ENCODE measurements at regions not wholly inside any gene's neighbourhood (a gene's known extent, or its start where the extent isn't known, plus 50 kb on each side); places are given as distances from the start of the nearest gene placed in this dataset.

DNA sequence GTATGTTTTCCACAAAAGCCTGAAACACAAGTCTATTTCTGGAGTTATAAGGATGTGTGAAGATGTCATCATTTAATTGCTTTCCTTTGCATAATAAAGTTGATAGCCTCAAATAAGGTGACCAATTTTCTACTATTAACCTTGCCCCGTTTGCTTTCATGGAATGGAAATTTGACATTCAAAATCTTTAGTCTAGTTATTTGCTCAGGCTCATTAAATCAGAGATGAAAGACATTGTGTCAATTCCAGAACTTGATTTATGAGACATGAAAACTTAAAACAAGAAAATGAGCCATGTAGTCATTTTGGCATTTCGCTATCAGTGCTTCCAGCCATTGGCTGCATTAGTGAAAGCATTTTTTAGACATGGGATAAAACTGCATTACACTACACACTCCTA is 91.5 kb upstream of the ZSWIM2 start:
- H4K12ac ChIP-seq (ENCODE audit: low read depth, low read length), result no peak overlapping the region
- H3K4me1 ChIP-seq (ENCODE audit: control insufficient read depth in 1 of 2, insufficient read depth in 2 of 2, low read length in 2 of 2), result no peaks in the 10 kb centered on the region
- H2AFZ ChIP-seq (ENCODE audit: insufficient read depth, low read length, poor library complexity), result no peak overlapping the region
- H2BK12ac ChIP-seq (ENCODE audit: low read length), result no peak overlapping the region
- no peak overlapping the region for H3K4me2 ChIP-seq (ENCODE audit: low read length)
- no peaks in the 10 kb centered on the region for H3K36me3 ChIP-seq (ENCODE audit: control insufficient read depth in 1 of 2, insufficient read depth in 2 of 2, low read length in 2 of 2)
- H3K9ac ChIP-seq (ENCODE audit: low read length), result no peak overlapping the region
- H3K18ac ChIP-seq (ENCODE audit: low read length), result no peak overlapping the region
- H3K4me3 ChIP-seq (ENCODE audit: low read depth, low read length), result no peak overlapping the region
- no peak overlapping the region for H3K4ac ChIP-seq (ENCODE audit: low read depth, low read length)
- no peak overlapping the region for H2BK120ac ChIP-seq (ENCODE audit: insufficient read depth, low read length, poor library complexity)
- no peaks in the 10 kb centered on the region for H3K9me3 ChIP-seq (ENCODE audit: insufficient read depth, low read depth, low read length)
- H4K91ac ChIP-seq (ENCODE audit: low read depth, low read length), result no peak overlapping the region
- no peak for DNase-seq
- H4K8ac ChIP-seq (ENCODE audit: low read depth, low read length), result no peak overlapping the region
- no peak overlapping the region for H3K27ac ChIP-seq (ENCODE audit: low read depth, low read length)
- H2AK5ac ChIP-seq (ENCODE audit: low read length), result no peak overlapping the region
- H3K14ac ChIP-seq (ENCODE audit: low read length), result no peak overlapping the region
- no peak overlapping the region for H3K23ac ChIP-seq (ENCODE audit: low read length)
- no peaks in the 10 kb centered on the region for H3K27me3 ChIP-seq (ENCODE audit: insufficient read depth, low read length)
- H3K79me1 ChIP-seq (ENCODE audit: low read length), result no peaks in the 10 kb centered on the region
- H2BK5ac ChIP-seq (ENCODE audit: low read depth, low read length, poor library complexity), result no peak overlapping the region
- no peaks in the 10 kb centered on the region for H3K79me2 ChIP-seq (ENCODE audit: control insufficient read depth, insufficient read depth, low read length, poor library complexity)
- no CpG with 5 or more reads among the region's 2 CpGs for WGBS (ENCODE audit: extremely low coverage, insufficient coverage, insufficient read length)

- H2BK5ac ChIP-seq (ENCODE audit: low read depth, low read length, poor library complexity), result no peak overlapping the region
- H3K36me3 ChIP-seq (ENCODE audit: control insufficient read depth in 1 of 2, insufficient read depth in 2 of 2, low read length in 2 of 2), result no peaks in the 10 kb centered on the region
- no peaks in the 10 kb centered on the region for H3K27me3 ChIP-seq (ENCODE audit: insufficient read depth, low read length)
- H3K79me2 ChIP-seq (ENCODE audit: control insufficient read depth, insufficient read depth, low read length, poor library complexity), result no peaks in the 10 kb centered on the region
- no peak overlapping the region for H3K4ac ChIP-seq (ENCODE audit: low read depth, low read length)
- H3K4me3 ChIP-seq (ENCODE audit: low read depth, low read length), result no peak overlapping the region
- H3K9ac ChIP-seq (ENCODE audit: low read length), result no peak overlapping the region
- no peak overlapping the region for H3K4me2 ChIP-seq (ENCODE audit: low read length)
- H3K23ac ChIP-seq (ENCODE audit: low read length), result no peak overlapping the region
- H4K12ac ChIP-seq (ENCODE audit: low read depth, low read length), result no peak overlapping the region
- DNase-seq, result no peak
- no peak overlapping the region for H3K14ac ChIP-seq (ENCODE audit: low read length)
- H3K79me1 ChIP-seq (ENCODE audit: low read length), result no peaks in the 10 kb centered on the region
- H2AK5ac ChIP-seq (ENCODE audit: low read length), result no peak overlapping the region
- no peaks in the 10 kb centered on the region for H3K4me1 ChIP-seq (ENCODE audit: control insufficient read depth in 1 of 2, insufficient read depth in 2 of 2, low read length in 2 of 2)
- H4K91ac ChIP-seq (ENCODE audit: low read depth, low read length), result no peak overlapping the region
- no peak overlapping the region for H3K18ac ChIP-seq (ENCODE audit: low read length)
- H4K8ac ChIP-seq (ENCODE audit: low read depth, low read length), result no peak overlapping the region
- H2BK12ac ChIP-seq (ENCODE audit: low read length), result no peak overlapping the region
- no peaks in the 10 kb centered on the region for H3K9me3 ChIP-seq (ENCODE audit: insufficient read depth, low read depth, low read length)
- no peak overlapping the region for H2BK120ac ChIP-seq (ENCODE audit: insufficient read depth, low read length, poor library complexity)
- H2AFZ ChIP-seq (ENCODE audit: insufficient read depth, low read length, poor library complexity), result no peak overlapping the region
- no CpG with 5 or more reads among the region's 4 CpGs for WGBS (ENCODE audit: extremely low coverage, insufficient coverage, insufficient read length)
- H3K27ac ChIP-seq (ENCODE audit: low read depth, low read length), result no peak overlapping the region
Measured at GRCh38 chr2:186934420-186934819, 85.5 kb upstream of the ZSWIM2 start.

- Histone ChIP-seq H3K23ac (ENCODE audit: low read length) (no peak overlapping the region), H4K91ac (ENCODE audit: low read depth, low read length) (no peak overlapping the region), H3K79me1 (ENCODE audit: low read length) (no peaks in the 10 kb centered on the region), H3K36me3 (ENCODE audit: control insufficient read depth in 1 of 2, insufficient read depth in 2 of 2, low read length in 2 of 2) (no peaks in the 10 kb centered on the region), H2BK120ac (ENCODE audit: insufficient read depth, low read length, poor library complexity) (no peak overlapping the region), H3K4me1 (ENCODE audit: control insufficient read depth in 1 of 2, insufficient read depth in 2 of 2, low read length in 2 of 2) (no peaks in the 10 kb centered on the region), H3K27ac (ENCODE audit: low read depth, low read length) (no peak overlapping the region), H3K4ac (ENCODE audit: low read depth, low read length) (no peak overlapping the region), H3K9me3 (ENCODE audit: insufficient read depth, low read depth, low read length) (no peaks in the 10 kb centered on the region), H2AFZ (ENCODE audit: insufficient read depth, low read length, poor library complexity) (no peak overlapping the region), H2BK5ac (ENCODE audit: low read depth, low read length, poor library complexity) (no peak overlapping the region), H2BK12ac (ENCODE audit: low read length) (no peak overlapping the region), H4K12ac (ENCODE audit: low read depth, low read length) (no peak overlapping the region), H3K4me3 (ENCODE audit: low read depth, low read length) (no peak overlapping the region), H2AK5ac (ENCODE audit: low read length) (no peak overlapping the region), H3K27me3 (ENCODE audit: insufficient read depth, low read length) (no peaks in the 10 kb centered on the region), H3K18ac (ENCODE audit: low read length) (no peak overlapping the region), H3K4me2 (ENCODE audit: low read length) (no peak overlapping the region), H3K14ac (ENCODE audit: low read length) (no peak overlapping the region), H3K79me2 (ENCODE audit: control insufficient read depth, insufficient read depth, low read length, poor library complexity) (no peaks in the 10 kb centered on the region), H3K9ac (ENCODE audit: low read length) (no peak overlapping the region), H4K8ac (ENCODE audit: low read depth, low read length) (no peak overlapping the region)
- no peak for DNase-seq
Measured at GRCh38 chr2:186927867-186928191, 78.9 kb upstream of the ZSWIM2 start.

DNA sequence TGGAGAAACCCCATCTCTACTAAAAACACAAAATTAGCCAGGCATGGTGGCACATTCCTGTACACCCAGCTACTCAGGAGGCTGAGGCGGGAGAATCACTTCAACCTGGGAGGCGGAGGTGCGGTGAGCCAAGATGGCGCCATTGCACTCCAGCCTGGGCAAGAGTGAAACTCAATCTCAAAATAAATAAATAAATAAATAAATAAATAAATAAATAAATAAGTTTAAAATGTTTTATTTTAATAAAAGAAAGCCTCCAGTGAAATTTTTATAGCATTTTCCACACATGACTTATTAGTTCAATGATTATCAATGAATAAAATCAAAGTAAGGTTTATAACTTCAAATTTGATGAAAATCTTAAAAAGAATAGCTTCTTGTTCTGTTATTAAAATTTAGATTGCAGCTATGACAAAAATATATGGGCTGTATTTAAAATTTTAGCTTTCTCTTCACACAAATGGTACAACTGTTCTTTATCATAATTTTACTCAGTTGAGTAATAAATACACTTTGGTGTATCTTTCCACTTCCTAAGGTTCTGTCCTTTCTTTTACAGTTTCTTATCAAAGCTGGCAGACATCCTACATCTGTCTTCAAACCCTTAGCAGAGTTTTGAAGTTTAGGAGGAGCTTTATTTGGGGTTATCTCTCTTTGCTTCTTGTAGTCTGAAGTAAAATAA is 78.4 kb upstream of the ZSWIM2 start:
- no peaks in the 10 kb centered on the region for H3K27me3 ChIP-seq (ENCODE audit: insufficient read depth, low read length)
- no peaks in the 10 kb centered on the region for H3K79me2 ChIP-seq (ENCODE audit: control insufficient read depth, insufficient read depth, low read length, poor library complexity)
- DNase-seq, result no peak
- no peaks in the 10 kb centered on the region for H3K79me1 ChIP-seq (ENCODE audit: low read length)
- H2BK5ac ChIP-seq (ENCODE audit: low read depth, low read length, poor library complexity), result no peak overlapping the region
- H2AFZ ChIP-seq (ENCODE audit: insufficient read depth, low read length, poor library complexity), result no peak overlapping the region
- H3K18ac ChIP-seq (ENCODE audit: low read length), result no peak overlapping the region
- no peaks in the 10 kb centered on the region for H3K9me3 ChIP-seq (ENCODE audit: insufficient read depth, low read depth, low read length)
- H3K23ac ChIP-seq (ENCODE audit: low read length), result no peak overlapping the region
- H3K14ac ChIP-seq (ENCODE audit: low read length), result no peak overlapping the region
- H3K36me3 ChIP-seq (ENCODE audit: control insufficient read depth in 1 of 2, insufficient read depth in 2 of 2, low read length in 2 of 2), result no peaks in the 10 kb centered on the region
- no peak overlapping the region for H4K8ac ChIP-seq (ENCODE audit: low read depth, low read length)
- H3K4ac ChIP-seq (ENCODE audit: low read depth, low read length), result no peak overlapping the region
- no peak overlapping the region for H3K9ac ChIP-seq (ENCODE audit: low read length)
- H3K4me2 ChIP-seq (ENCODE audit: low read length), result no peak overlapping the region
- no peak overlapping the region for H3K27ac ChIP-seq (ENCODE audit: low read depth, low read length)
- no peak overlapping the region for H2BK120ac ChIP-seq (ENCODE audit: insufficient read depth, low read length, poor library complexity)
- no peak overlapping the region for H2BK12ac ChIP-seq (ENCODE audit: low read length)
- no peaks in the 10 kb centered on the region for H3K4me1 ChIP-seq (ENCODE audit: control insufficient read depth in 1 of 2, insufficient read depth in 2 of 2, low read length in 2 of 2)
- no peak overlapping the region for H2AK5ac ChIP-seq (ENCODE audit: low read length)
- H4K91ac ChIP-seq (ENCODE audit: low read depth, low read length), result no peak overlapping the region
- no peak overlapping the region for H4K12ac ChIP-seq (ENCODE audit: low read depth, low read length)
- H3K4me3 ChIP-seq (ENCODE audit: low read depth, low read length), result no peak overlapping the region
- no CpG with 5 or more reads among the region's 4 CpGs for WGBS (ENCODE audit: extremely low coverage, insufficient coverage, insufficient read length)
